Neural progenitor cell (in vitro differentiated cells): ENCODE measurements at regions not wholly inside any gene's neighbourhood (a gene's known extent, or its start where the extent isn't known, plus 50 kb on each side); places are given as distances from the start of the nearest gene placed in this dataset.

ENCODE experiments used
- DNase-seq: peaks from one replicate; pipeline ENCODE4 v3.0.0-alpha.2; 2016; ENCODE audit warnings: low spot score
- H2AFZ ChIP-seq: fragments of 200-600 bp; sonication (generic); replicated peaks from 2 replicates; pipeline ENCODE4 v1.6.1; 2016; ENCODE audit warnings: antibody characterized with exemption
- H3F3A ChIP-seq: fragments of 200-600 bp; sonication (generic); 2 replicates; pipeline ENCODE4 v1.6.1; 2016; ENCODE audit warnings: antibody characterized with exemption, low read depth
- H3K27ac ChIP-seq: fragments of 200-600 bp; sonication (generic); 2 replicates; pipeline ENCODE4 v1.5.1; 2016; ENCODE audit warnings: mild to moderate bottlenecking
- H3K27me3 ChIP-seq: fragments of 200-600 bp; sonication (generic); 2 replicates; pipeline ENCODE4 v1.6.1; 2016; ENCODE audit warnings: mild to moderate bottlenecking, moderate library complexity
- H3K36me3 ChIP-seq: fragments of 200-600 bp; sonication (generic); 2 replicates; pipeline ENCODE4 v1.5.1; 2016
- H3K4me1 ChIP-seq: fragments of 200-600 bp; sonication (generic); 2 replicates; pipeline ENCODE4 v1.6.1; 2016; ENCODE audit warnings: mixed run types
- H3K4me2 ChIP-seq: fragments of 200-600 bp; sonication (generic); 2 replicates; pipeline ENCODE4 v1.6.1; 2016
- H3K4me3 ChIP-seq: fragments of 200-600 bp; sonication (generic); 2 replicates; pipeline ENCODE4 v1.5.1; 2016
- H3K79me2 ChIP-seq: fragments of 200-600 bp; sonication (generic); 2 replicates; pipeline ENCODE4 v1.6.1; 2016; ENCODE audit warnings: low read depth
- H3K9ac ChIP-seq: fragments of 200-600 bp; sonication (generic); 2 replicates; pipeline ENCODE4 v1.6.1; 2016
- H3K9me3 ChIP-seq: fragments of 200-600 bp; sonication (generic); 2 replicates; pipeline ENCODE4 v1.5.1; 2016; ENCODE audit warnings: low read depth
- H4K20me1 ChIP-seq: fragments of 200-600 bp; sonication (generic); 2 replicates; pipeline ENCODE4 v1.6.1; 2016; ENCODE audit warnings: low read depth
- H3K27ac Mint-ChIP-seq: 3 replicates; pipeline ENCODE4 v1.8.0; 2021; ENCODE audit warnings: mixed read lengths
- H3K27me3 Mint-ChIP-seq: 2 replicates; pipeline ENCODE4 v1.8.0; 2022; ENCODE audit warnings: low read depth, mild to moderate bottlenecking, inconsistent platforms, moderate library complexity, mixed read lengths; ENCODE audit not compliant: insufficient read depth
- H3K36me3 Mint-ChIP-seq: 3 replicates; pipeline ENCODE4 v1.8.0; 2021; ENCODE audit warnings: mixed read lengths
- H3K4me1 Mint-ChIP-seq: 3 replicates; pipeline ENCODE4 v1.8.0; 2021; ENCODE audit warnings: mixed read lengths
- H3K4me3 Mint-ChIP-seq: 3 replicates; pipeline ENCODE4 v1.8.0; 2021; ENCODE audit warnings: mild to moderate bottlenecking, moderate library complexity, mixed read lengths
- H3K9me3 Mint-ChIP-seq: 3 replicates; pipeline ENCODE4 v1.8.0; 2020; ENCODE audit warnings: mixed read lengths
- EZH2 ChIP-seq: fragments of 200-600 bp; sonication (generic); IDR thresholded peaks from 2 replicates; pipeline ENCODE4 v1.6.1; 2017; ENCODE audit warnings: antibody characterized with exemption, mild to moderate bottlenecking, moderate library complexity
- EZH2phosphoT487 ChIP-seq: fragments of 200-600 bp; sonication (generic); IDR thresholded peaks from 2 replicates; pipeline ENCODE4 v1.6.1; 2017; ENCODE audit warnings: antibody characterized with exemption
- TF ChIP-seq, protein P1 (sequence below): fragments of 200-600 bp; sonication (generic); IDR thresholded peaks from 2 replicates; pipeline ENCODE4 v1.5.1; 2017; ENCODE audit warnings: antibody characterized with exemption, mild to moderate bottlenecking

DNA sequence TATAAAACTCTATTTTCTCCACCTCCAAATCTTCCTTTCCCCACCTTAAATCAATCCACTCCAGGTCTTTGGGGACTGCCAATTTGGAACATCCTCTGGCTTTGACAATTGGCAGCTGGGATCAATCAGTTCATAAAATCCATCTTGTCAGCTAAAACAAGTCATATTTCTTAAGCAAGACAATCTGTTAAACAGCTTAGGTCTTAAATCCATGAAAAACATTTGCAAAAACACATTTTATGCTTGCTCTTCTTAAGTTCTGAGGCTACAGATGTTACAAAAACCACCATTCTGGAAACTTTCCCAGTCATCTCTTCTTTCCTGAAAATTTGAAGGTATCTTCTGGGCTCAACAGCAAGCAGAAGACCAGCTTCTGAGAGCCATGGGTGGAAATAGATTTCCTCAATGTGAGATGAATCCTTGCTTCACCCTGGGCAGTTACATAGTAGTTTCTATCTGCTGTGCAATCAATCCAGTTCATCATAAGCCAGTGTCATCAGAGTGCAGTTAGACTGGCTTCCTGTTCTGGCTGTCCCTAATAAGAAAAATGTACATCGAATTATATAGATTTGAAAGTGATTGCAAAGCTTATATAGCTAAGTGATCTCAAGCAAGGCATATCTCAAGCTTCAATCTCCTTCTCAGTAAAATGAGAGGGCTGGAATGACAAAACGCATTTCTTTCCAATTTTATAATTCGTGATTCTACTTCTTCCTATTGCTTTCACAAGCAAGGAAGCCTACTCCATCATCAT is 402.7 kb upstream of the INTU start:
- no peak for TF ChIP-seq EZH2
- TF ChIP-seq, protein P1, sequence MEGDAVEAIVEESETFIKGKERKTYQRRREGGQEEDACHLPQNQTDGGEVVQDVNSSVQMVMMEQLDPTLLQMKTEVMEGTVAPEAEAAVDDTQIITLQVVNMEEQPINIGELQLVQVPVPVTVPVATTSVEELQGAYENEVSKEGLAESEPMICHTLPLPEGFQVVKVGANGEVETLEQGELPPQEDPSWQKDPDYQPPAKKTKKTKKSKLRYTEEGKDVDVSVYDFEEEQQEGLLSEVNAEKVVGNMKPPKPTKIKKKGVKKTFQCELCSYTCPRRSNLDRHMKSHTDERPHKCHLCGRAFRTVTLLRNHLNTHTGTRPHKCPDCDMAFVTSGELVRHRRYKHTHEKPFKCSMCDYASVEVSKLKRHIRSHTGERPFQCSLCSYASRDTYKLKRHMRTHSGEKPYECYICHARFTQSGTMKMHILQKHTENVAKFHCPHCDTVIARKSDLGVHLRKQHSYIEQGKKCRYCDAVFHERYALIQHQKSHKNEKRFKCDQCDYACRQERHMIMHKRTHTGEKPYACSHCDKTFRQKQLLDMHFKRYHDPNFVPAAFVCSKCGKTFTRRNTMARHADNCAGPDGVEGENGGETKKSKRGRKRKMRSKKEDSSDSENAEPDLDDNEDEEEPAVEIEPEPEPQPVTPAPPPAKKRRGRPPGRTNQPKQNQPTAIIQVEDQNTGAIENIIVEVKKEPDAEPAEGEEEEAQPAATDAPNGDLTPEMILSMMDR, result no peak
- no peak for TF ChIP-seq EZH2phosphoT487
- Histone ChIP-seq H4K20me1 (no peaks in the 10 kb centered on the region), H3K9me3 (no peaks in the 10 kb centered on the region), H3K4me3 (no peak overlapping the region), H3K4me2 (no peak overlapping the region), H2AFZ (no peak overlapping the region), H3K27ac (no peak overlapping the region), H3K4me1 (no peaks in the 10 kb centered on the region), H3K36me3 (no peaks in the 10 kb centered on the region), H3K79me2 (no peaks in the 10 kb centered on the region), H3F3A (no peaks in the 10 kb centered on the region), H3K9ac (no peak overlapping the region), H3K27me3 (no peaks in the 10 kb centered on the region)
- Mint-ChIP-seq H3K4me3 (no peak overlapping the region), H3K27ac (no peak overlapping the region), H3K4me1 (peaks cover 4% of the 10 kb centered on the region), H3K27me3 (no peaks in the 10 kb centered on the region), H3K9me3 (no peaks in the 10 kb centered on the region), H3K36me3 (no peaks in the 10 kb centered on the region)
- no peak for DNase-seq

DNA sequence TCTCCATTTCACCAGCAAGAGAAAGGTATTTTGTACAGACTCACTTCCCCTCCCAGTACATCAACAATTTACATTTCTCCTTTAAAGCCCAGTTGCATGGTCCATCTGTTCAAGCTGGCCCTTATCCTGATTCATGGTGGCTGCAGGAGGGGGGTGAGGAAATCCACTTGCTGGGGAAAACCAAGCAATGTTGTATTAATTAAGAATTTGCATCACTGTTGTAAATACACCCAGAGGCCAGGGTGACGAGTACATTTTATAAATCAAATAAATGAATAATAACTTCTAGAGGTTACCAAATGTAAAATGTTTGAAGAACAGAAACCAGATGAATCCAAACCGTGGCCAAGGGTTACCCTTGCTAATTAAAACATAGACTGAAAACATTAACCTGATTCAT is 395.9 kb upstream of the INTU start:
- no peaks in the 10 kb centered on the region for H3K4me1 Mint-ChIP-seq
- H3K36me3 Mint-ChIP-seq, result no peaks in the 10 kb centered on the region
- H3K4me3 ChIP-seq, result no peak overlapping the region
- no peaks in the 10 kb centered on the region for H3K4me1 ChIP-seq
- no peaks in the 10 kb centered on the region for H3K36me3 ChIP-seq
- no peaks in the 10 kb centered on the region for H3K79me2 ChIP-seq
- no peaks in the 10 kb centered on the region for H3K27me3 Mint-ChIP-seq
- no peak overlapping the region for H3K4me3 Mint-ChIP-seq
- no peak overlapping the region for H3K27ac ChIP-seq
- H3F3A ChIP-seq, result no peaks in the 10 kb centered on the region
- no peaks in the 10 kb centered on the region for H3K9me3 Mint-ChIP-seq
- no peak for DNase-seq
- H4K20me1 ChIP-seq, result no peaks in the 10 kb centered on the region
- H3K9ac ChIP-seq, result no peak overlapping the region
- H3K27ac Mint-ChIP-seq, result no peak overlapping the region
- no peaks in the 10 kb centered on the region for H3K9me3 ChIP-seq
- no peak for TF ChIP-seq EZH2
- TF ChIP-seq EZH2phosphoT487, result no peak
- TF ChIP-seq, protein P1, result no peak
- no peak overlapping the region for H3K4me2 ChIP-seq
- H3K27me3 ChIP-seq, result no peaks in the 10 kb centered on the region
- H2AFZ ChIP-seq, result no peak overlapping the region

DNA sequence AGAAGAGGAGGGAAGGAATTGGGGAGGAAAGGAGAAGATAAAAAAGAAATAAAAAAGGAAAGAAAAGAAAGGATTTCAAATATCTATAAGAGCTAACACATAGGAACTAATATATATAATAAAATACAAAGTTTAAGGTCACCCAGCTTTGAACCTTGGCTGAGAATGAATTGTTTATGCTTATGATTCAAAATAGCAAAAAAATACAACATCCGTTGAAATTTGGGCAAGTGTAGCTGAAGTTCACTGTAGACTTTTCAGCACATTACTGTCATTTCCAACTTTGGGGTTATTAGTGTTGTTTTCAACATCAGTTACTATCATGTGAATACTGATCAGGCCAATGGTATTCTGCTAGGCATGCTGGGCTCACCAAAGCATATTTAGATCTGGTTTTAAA is 395.2 kb upstream of the INTU start:
- Mint-ChIP-seq H3K4me1 (no peaks in the 10 kb centered on the region), H3K9me3 (no peaks in the 10 kb centered on the region), H3K27ac (no peak overlapping the region), H3K4me3 (no peak overlapping the region), H3K36me3 (no peaks in the 10 kb centered on the region), H3K27me3 (no peaks in the 10 kb centered on the region)
- H3K4me2 ChIP-seq, result no peak overlapping the region
- no peaks in the 10 kb centered on the region for H4K20me1 ChIP-seq
- H3F3A ChIP-seq, result no peaks in the 10 kb centered on the region
- H3K36me3 ChIP-seq, result no peaks in the 10 kb centered on the region
- no peaks in the 10 kb centered on the region for H3K27me3 ChIP-seq
- H3K27ac ChIP-seq, result no peak overlapping the region
- no peaks in the 10 kb centered on the region for H3K9me3 ChIP-seq
- TF ChIP-seq, protein P1, result no peak
- no peak for TF ChIP-seq EZH2
- no peak for TF ChIP-seq EZH2phosphoT487
- H3K79me2 ChIP-seq, result no peaks in the 10 kb centered on the region
- no peak overlapping the region for H3K9ac ChIP-seq
- DNase-seq, result no peak
- no peak overlapping the region for H3K4me3 ChIP-seq
- no peaks in the 10 kb centered on the region for H3K4me1 ChIP-seq
- H2AFZ ChIP-seq, result no peak overlapping the region
